WTC11 (cell line): ENCODE measurements at regions not wholly inside any gene's neighbourhood (a gene's known extent, or its start where the extent isn't known, plus 50 kb on each side); places are given as distances from the start of the nearest gene placed in this dataset.

Experiments
- ATAC-seq: fragments of 200-7000 bp; cut with Tn5 transposase; 2 replicates; pipeline ENCODE4 v1.10.0; 2021; ENCODE audit warnings: mild to moderate bottlenecking, moderate library complexity
- CTCF ChIA-PET: fragments of 300-600 bp; sonication (Branson Sonifier 250); formaldehyde crosslinking; loops from one replicate; lab custom pipeline; 2021; ENCODE audit warnings: antibody characterized with exemption; lab: Charles Lee
- POLR2A ChIA-PET: fragments of 350-600 bp; sonication (Branson Sonifier 250); formaldehyde crosslinking; loops from one replicate; lab custom pipeline; 2021; ENCODE audit warnings: antibody characterized with exemption; lab: Charles Lee
- DNase-seq: peaks from one replicate; pipeline ENCODE4 v3.0.0; 2021; ENCODE audit warnings: low spot score
- H3K27ac Mint-ChIP-seq: 2 replicates; pipeline ENCODE4 v1.8.0; 2021; ENCODE audit warnings: mixed read lengths
- H3K27me3 Mint-ChIP-seq: 2 replicates; pipeline ENCODE4 v1.8.0; 2021; ENCODE audit warnings: low read depth, mild to moderate bottlenecking, moderate library complexity, mixed read lengths
- H3K36me3 Mint-ChIP-seq: 2 replicates; pipeline ENCODE4 v1.8.0; 2021; ENCODE audit warnings: mixed read lengths
- H3K4me1 Mint-ChIP-seq: 2 replicates; pipeline ENCODE4 v1.8.0; 2022; ENCODE audit warnings: mixed read lengths
- H3K4me3 Mint-ChIP-seq: 2 replicates; pipeline ENCODE4 v1.8.0; 2021; ENCODE audit warnings: mild to moderate bottlenecking, moderate library complexity, mixed read lengths
- H3K9me3 Mint-ChIP-seq: 2 replicates; pipeline ENCODE4 v1.8.0; 2021; ENCODE audit warnings: mixed read lengths
- CBFB ChIP-seq: sonication (generic); formaldehyde crosslinking; IDR thresholded peaks from 2 replicates; pipeline ENCODE4 v1.8.1; 2022; ENCODE audit warnings: mild to moderate bottlenecking, low read depth, missing genetic modification reagents
- GRHL2 ChIP-seq: fragments of 250-450 bp; sonication (Bioruptor Pico); IDR thresholded peaks from 2 replicates; pipeline ENCODE4 v1.8.0; 2022; ENCODE audit warnings: mild to moderate bottlenecking, moderate library complexity; ENCODE audit not compliant: insufficient replicate concordance, severe bottlenecking
- HMGA2 ChIP-seq: fragments of 250-450 bp; sonication (Bioruptor Pico); IDR thresholded peaks from 2 replicates; pipeline ENCODE4 v1.4.0; 2021; ENCODE audit warnings: mild to moderate bottlenecking, moderate library complexity
- OVOL2 ChIP-seq: fragments of 250-450 bp; sonication (Bioruptor Pico); IDR thresholded peaks from 2 replicates; pipeline ENCODE4 v1.9.0; 2021; ENCODE audit warnings: mild to moderate bottlenecking, borderline replicate concordance
- SMAD4 ChIP-seq: sonication (generic); formaldehyde crosslinking; IDR thresholded peaks from 2 replicates; pipeline ENCODE4 v1.8.0; 2022; ENCODE audit warnings: mild to moderate bottlenecking, missing genetic modification reagents
- SP1 ChIP-seq: sonication (generic); formaldehyde crosslinking; conservative IDR thresholded peaks from 2 replicates; pipeline ENCODE4 v1.8.1; 2022; ENCODE audit warnings: missing genetic modification reagents
- ZNF138 ChIP-seq: sonication (generic); formaldehyde crosslinking; conservative IDR thresholded peaks from 2 replicates; pipeline ENCODE4 v1.8.1; 2022; ENCODE audit warnings: mild to moderate bottlenecking, moderate library complexity, missing genetic modification reagents
- ZNF263 ChIP-seq: sonication (generic); formaldehyde crosslinking; IDR thresholded peaks from 2 replicates; pipeline ENCODE4 v1.8.1; 2022; ENCODE audit warnings: low read depth, mild to moderate bottlenecking, moderate library complexity, missing genetic modification reagents
- TF ChIP-seq, protein P1 (sequence below): sonication (generic); formaldehyde crosslinking; IDR thresholded peaks from 2 replicates; pipeline ENCODE4 v1.8.0; 2023; ENCODE audit warnings: missing genetic modification reagents, mild to moderate bottlenecking, borderline replicate concordance
- TF ChIP-seq, protein P2 (sequence below): fragments of 200-600 bp; IDR thresholded peaks from 2 replicates; pipeline ENCODE4 v1.8.0; 2022; ENCODE audit warnings: antibody characterized with exemption
- TF ChIP-seq, protein P3 (sequence below): sonication (generic); formaldehyde crosslinking; IDR thresholded peaks from 2 replicates; pipeline ENCODE4 v1.8.1; 2023; ENCODE audit warnings: mild to moderate bottlenecking, missing genetic modification reagents, borderline replicate concordance
- TF ChIP-seq, protein P4 (sequence below): sonication (generic); formaldehyde crosslinking; IDR thresholded peaks from 2 replicates; pipeline ENCODE4 v1.8.0; 2022; ENCODE audit warnings: mild to moderate bottlenecking, missing genetic modification reagents
- TF ChIP-seq, protein P5 (sequence below): sonication (generic); formaldehyde crosslinking; IDR thresholded peaks from 2 replicates; pipeline ENCODE4 v1.8.0; 2022; ENCODE audit warnings: mild to moderate bottlenecking, missing genetic modification reagents

DNA sequence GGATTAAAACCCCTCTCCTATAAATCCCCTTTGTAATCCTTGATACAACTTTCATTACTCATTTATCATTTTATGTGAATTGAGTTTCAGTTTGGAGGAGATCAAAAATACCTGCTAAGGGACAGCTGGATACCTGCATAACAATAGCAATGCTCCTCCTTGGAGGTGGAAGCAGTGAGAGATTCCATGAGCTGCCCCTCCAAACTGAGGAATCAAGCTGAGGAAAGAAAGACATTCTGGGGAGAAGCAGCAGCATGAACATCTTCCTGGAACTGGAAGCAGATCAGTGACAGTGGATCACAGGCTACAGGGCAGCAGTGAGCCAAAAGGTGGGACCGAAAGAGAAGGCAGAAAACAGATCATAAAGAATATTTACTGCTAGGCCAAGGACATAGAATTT is 199.8 kb upstream of the CNKSR2 start (continued):
- TF ChIP-seq, protein P1, sequence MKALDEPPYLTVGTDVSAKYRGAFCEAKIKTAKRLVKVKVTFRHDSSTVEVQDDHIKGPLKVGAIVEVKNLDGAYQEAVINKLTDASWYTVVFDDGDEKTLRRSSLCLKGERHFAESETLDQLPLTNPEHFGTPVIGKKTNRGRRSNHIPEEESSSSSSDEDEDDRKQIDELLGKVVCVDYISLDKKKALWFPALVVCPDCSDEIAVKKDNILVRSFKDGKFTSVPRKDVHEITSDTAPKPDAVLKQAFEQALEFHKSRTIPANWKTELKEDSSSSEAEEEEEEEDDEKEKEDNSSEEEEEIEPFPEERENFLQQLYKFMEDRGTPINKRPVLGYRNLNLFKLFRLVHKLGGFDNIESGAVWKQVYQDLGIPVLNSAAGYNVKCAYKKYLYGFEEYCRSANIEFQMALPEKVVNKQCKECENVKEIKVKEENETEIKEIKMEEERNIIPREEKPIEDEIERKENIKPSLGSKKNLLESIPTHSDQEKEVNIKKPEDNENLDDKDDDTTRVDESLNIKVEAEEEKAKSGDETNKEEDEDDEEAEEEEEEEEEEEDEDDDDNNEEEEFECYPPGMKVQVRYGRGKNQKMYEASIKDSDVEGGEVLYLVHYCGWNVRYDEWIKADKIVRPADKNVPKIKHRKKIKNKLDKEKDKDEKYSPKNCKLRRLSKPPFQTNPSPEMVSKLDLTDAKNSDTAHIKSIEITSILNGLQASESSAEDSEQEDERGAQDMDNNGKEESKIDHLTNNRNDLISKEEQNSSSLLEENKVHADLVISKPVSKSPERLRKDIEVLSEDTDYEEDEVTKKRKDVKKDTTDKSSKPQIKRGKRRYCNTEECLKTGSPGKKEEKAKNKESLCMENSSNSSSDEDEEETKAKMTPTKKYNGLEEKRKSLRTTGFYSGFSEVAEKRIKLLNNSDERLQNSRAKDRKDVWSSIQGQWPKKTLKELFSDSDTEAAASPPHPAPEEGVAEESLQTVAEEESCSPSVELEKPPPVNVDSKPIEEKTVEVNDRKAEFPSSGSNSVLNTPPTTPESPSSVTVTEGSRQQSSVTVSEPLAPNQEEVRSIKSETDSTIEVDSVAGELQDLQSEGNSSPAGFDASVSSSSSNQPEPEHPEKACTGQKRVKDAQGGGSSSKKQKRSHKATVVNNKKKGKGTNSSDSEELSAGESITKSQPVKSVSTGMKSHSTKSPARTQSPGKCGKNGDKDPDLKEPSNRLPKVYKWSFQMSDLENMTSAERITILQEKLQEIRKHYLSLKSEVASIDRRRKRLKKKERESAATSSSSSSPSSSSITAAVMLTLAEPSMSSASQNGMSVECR (CRISPR knock-in tag) = no peak
- TF ChIP-seq CBFB (no peak), ZNF263 (CRISPR knock-in tag) (no peak)

DNA sequence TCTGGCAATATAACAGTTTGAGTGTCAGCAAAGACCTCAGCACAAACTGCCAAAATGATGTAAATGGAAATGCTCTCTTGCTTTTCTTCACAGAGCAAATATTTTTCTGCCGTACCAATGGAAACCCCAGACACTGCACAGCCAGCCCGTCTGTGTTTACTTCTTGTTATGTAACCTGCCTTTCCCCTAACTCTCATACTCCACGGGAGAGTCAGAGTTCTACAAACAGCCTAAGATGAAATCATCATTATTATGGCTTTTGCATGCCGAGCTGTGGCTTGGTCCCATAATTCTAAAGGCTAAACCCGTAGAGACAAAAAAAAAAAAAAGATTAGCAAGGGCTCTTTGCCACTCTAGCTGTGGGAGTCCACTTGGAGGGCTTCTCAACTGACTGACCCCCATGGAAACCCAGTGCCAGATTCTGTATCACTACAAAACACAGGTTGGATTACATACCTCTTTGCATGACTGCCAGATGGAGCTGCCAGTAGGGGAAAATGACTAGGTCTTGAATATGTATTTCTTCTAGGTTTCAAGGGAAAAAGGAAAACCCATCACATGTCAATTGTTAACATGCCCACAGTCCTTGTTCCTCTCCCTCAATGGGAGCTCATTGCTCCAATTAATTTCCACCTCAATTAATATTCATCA is 197.2 kb upstream of the CNKSR2 start:
- TF ChIP-seq HMGA2 (no peak), SMAD4 (CRISPR knock-in tag) (no peak), SP1 (no peak)
- TF ChIP-seq, protein P2, sequence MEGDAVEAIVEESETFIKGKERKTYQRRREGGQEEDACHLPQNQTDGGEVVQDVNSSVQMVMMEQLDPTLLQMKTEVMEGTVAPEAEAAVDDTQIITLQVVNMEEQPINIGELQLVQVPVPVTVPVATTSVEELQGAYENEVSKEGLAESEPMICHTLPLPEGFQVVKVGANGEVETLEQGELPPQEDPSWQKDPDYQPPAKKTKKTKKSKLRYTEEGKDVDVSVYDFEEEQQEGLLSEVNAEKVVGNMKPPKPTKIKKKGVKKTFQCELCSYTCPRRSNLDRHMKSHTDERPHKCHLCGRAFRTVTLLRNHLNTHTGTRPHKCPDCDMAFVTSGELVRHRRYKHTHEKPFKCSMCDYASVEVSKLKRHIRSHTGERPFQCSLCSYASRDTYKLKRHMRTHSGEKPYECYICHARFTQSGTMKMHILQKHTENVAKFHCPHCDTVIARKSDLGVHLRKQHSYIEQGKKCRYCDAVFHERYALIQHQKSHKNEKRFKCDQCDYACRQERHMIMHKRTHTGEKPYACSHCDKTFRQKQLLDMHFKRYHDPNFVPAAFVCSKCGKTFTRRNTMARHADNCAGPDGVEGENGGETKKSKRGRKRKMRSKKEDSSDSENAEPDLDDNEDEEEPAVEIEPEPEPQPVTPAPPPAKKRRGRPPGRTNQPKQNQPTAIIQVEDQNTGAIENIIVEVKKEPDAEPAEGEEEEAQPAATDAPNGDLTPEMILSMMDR = no peak
- TF ChIP-seq, all 79 proteins: peak for 0
- Mint-ChIP-seq H3K27ac (no peak overlapping the region), H3K27me3 (no peaks in the 10 kb centered on the region), H3K4me1 (peaks cover 25% of the 10 kb centered on the region), H3K4me3 (no peak overlapping the region), H3K9me3 (no peaks in the 10 kb centered on the region), H3K36me3 (no peaks in the 10 kb centered on the region)
- CTCF ChIA-PET = no interaction called here
- no peak for ATAC-seq
- POLR2A ChIA-PET = no interaction called here
- no peak for DNase-seq

DNA sequence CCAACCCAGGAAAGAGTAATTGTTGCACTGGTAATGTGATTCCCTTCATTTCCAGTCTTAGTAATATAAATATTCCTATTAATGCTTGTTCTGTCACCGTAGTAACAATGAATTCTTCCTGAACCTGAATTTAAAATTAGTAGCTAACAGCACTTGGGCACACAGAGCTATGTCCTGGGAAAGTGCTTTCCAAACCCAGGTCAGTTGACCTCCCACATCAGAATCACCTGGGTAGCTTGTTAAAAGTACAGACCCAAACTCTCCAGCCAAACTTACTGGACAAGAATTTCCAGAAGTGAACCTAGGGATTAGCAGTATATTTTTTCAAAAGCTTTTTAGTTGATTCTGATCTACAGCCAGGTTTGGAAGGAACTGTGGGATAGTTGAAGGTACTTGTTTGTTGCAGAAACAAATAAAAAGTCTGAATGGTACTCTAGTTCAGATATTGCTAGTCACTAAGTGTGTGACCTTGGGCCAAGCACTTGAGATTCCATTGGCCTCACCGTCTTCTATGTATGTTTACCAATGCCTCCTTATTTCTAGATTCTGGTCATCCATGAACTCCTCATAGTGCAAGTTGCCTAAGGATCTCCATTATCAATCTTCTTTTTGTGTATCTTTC is 192.9 kb upstream of the CNKSR2 start:
- Mint-ChIP-seq H3K4me3 (no peak overlapping the region), H3K36me3 (no peaks in the 10 kb centered on the region), H3K27me3 (no peaks in the 10 kb centered on the region), H3K4me1 (peaks cover 11% of the 10 kb centered on the region; the same call in 1 of the 2 replicates), H3K27ac (no peak overlapping the region), H3K9me3 (no peaks in the 10 kb centered on the region)
- ATAC-seq = no peak
- ChIA-PET POLR2A (no interaction called here), CTCF (no interaction called here)
- DNase-seq = no peak
- TF ChIP-seq, protein P3, sequence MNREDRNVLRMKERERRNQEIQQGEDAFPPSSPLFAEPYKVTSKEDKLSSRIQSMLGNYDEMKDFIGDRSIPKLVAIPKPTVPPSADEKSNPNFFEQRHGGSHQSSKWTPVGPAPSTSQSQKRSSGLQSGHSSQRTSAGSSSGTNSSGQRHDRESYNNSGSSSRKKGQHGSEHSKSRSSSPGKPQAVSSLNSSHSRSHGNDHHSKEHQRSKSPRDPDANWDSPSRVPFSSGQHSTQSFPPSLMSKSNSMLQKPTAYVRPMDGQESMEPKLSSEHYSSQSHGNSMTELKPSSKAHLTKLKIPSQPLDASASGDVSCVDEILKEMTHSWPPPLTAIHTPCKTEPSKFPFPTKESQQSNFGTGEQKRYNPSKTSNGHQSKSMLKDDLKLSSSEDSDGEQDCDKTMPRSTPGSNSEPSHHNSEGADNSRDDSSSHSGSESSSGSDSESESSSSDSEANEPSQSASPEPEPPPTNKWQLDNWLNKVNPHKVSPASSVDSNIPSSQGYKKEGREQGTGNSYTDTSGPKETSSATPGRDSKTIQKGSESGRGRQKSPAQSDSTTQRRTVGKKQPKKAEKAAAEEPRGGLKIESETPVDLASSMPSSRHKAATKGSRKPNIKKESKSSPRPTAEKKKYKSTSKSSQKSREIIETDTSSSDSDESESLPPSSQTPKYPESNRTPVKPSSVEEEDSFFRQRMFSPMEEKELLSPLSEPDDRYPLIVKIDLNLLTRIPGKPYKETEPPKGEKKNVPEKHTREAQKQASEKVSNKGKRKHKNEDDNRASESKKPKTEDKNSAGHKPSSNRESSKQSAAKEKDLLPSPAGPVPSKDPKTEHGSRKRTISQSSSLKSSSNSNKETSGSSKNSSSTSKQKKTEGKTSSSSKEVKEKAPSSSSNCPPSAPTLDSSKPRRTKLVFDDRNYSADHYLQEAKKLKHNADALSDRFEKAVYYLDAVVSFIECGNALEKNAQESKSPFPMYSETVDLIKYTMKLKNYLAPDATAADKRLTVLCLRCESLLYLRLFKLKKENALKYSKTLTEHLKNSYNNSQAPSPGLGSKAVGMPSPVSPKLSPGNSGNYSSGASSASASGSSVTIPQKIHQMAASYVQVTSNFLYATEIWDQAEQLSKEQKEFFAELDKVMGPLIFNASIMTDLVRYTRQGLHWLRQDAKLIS (CRISPR knock-in tag) = no peak
- TF ChIP-seq, protein P1 (CRISPR knock-in tag) = no peak
- TF ChIP-seq, protein P4, sequence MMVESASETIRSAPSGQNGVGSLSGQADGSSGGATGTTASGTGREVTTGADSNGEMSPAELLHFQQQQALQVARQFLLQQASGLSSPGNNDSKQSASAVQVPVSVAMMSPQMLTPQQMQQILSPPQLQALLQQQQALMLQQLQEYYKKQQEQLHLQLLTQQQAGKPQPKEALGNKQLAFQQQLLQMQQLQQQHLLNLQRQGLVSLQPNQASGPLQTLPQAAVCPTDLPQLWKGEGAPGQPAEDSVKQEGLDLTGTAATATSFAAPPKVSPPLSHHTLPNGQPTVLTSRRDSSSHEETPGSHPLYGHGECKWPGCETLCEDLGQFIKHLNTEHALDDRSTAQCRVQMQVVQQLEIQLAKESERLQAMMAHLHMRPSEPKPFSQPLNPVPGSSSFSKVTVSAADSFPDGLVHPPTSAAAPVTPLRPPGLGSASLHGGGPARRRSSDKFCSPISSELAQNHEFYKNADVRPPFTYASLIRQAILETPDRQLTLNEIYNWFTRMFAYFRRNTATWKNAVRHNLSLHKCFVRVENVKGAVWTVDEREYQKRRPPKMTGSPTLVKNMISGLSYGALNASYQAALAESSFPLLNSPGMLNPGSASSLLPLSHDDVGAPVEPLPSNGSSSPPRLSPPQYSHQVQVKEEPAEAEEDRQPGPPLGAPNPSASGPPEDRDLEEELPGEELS (CRISPR knock-in tag) = no peak
- TF ChIP-seq ZNF138 (CRISPR knock-in tag) (no peak), SP1 (no peak), OVOL2 (no peak), CBFB (no peak), GRHL2 (CRISPR knock-in tag) (no peak)
- TF ChIP-seq, protein P5, sequence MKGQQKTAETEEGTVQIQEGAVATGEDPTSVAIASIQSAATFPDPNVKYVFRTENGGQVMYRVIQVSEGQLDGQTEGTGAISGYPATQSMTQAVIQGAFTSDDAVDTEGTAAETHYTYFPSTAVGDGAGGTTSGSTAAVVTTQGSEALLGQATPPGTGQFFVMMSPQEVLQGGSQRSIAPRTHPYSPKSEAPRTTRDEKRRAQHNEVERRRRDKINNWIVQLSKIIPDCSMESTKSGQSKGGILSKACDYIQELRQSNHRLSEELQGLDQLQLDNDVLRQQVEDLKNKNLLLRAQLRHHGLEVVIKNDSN (CRISPR knock-in tag) = no peak
